HG03575 (cell line): ENCODE measurements at regions not wholly inside any gene's neighbourhood (a gene's known extent, or its start where the extent isn't known, plus 50 kb on each side); places are given as distances from the start of the nearest gene placed in this dataset.

Source experiments
- ATAC-seq: cut with Tn5 transposase; IDR thresholded peaks from one replicate; pipeline ENCODE4 v1.9.1; 2021; ENCODE audit not compliant: unreplicated experiment, insufficient number of reproducible peaks, low FRiP score; ENCODE audit errors: extremely low read depth

DNA sequence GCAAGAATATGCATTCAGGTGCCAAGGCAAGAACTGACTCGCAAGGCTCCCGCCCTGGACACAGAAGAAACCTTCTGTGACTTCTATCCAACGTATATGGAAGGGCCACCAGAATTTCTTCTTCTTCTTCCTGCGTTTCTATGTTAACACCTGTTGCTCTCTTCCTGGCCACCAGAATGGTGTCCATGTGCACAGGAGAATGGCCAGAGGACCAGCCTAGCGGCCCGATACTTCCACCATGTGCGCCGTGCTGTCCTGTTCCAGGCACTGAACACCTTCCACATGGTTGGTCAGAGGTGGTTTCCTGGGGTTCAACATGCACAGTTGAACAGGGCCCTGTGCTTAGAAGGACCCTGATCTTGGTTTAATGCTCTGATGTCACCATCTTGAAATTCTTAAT is 455.8 kb downstream of the BCL11B start:
- ATAC-seq, result no peak

- ATAC-seq, result no peak
These were observed 455.3 kb downstream of the BCL11B start for GRCh38 chr14:98816720-98817119.

GRCh38 chr14:98819132-98819866 is 452.7 kb downstream of the BCL11B start:
- ATAC-seq, result no peak

- ATAC-seq, result no peak
These were observed 452.2 kb downstream of the BCL11B start for GRCh38 chr14:98819867-98820206.

DNA sequence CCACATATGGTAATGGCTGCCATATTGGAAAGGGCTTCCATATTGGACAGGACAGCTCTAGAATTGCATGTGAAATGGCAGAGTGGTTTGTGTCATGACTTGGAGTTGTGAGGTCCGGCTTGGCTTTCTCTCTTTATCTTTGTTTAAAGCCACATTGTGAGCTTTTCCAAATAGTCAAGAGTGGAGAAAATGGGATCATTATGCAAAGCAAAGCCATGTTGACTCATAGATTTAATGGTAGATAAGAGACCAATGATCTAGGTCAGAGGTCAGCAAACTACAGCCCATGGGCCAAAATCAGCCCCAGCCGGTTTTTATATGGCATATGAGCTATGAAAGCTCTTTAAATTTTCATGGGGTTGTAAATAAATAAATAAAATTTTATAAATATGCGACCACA is 449.1 kb downstream of the BCL11B start:
- ATAC-seq, result no peak

- ATAC-seq, result no peak
These were observed 445.4 kb downstream of the BCL11B start for GRCh38 chr14:98826618-98827017.

DNA sequence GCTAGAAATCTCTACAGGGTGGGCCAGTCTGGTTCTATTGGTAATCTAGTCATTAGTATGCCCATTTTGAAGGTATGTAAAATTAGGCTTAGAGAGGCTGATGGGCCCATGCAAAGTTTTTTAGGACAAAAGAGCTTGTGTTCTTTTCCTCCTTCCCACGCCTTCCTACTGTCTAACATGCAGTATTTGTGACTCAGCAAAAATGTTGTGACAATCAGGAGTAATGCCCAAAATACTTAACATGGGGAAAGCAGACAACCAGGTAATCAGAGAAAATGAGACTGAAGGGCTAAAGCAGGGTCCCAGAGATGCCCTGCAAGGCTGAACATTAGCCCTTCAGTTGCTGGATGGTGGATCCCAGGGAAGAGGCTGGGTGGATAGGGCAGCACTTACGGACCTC is 437.9 kb downstream of the BCL11B start:
- no peak for ATAC-seq

DNA sequence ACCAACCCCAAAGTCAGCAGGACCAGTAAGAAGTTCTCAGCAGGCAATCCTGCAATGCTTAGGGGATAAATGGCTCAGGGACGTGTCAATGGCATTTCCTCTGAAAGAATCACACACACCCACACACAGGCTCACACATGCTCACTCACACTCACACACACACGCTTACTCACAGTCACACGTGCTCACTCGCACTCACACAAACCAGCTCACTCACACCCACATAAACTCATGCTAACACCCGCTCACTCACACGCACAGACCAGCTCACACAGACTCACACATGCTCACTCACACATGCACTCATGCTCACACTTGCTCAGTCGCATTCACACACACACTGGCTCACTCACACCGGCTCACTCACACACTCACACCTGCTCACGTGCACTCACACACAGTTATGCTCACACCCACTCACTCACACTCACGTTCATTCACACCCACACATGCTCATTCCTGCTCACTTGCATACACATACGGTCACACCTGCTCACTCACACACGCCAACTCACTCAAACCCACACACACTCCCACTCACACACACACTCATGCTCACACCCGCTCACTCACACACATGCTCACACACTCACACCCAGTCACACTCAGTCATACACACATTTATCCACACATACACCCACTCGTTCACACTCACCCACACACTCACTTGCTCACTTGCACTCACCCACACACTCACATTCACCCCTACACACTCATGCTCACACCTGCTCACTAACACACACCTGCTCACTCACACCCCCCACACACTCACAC is 436.8 kb downstream of the BCL11B start:
- no peak for ATAC-seq

DNA sequence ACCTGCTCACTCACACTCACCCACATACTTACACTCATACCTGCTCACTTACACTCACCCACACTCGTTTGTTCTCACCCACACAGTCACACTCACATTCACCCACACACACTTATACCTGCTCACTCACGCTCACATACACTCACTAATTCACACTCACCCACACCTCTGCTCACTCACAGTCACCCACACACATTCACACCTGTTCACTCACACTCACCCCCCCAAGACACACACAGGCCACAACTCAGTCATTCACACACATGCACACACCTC is 436.2 kb downstream of the BCL11B start:
- no peak for ATAC-seq

GRCh38 chr14:98840091-98840490 is 431.9 kb downstream of the BCL11B start:
- no peak for ATAC-seq

GRCh38 chr14:98840511-98840910 is 431.5 kb downstream of the BCL11B start:
- no peak for ATAC-seq

- ATAC-seq, result no peak
These were observed 427.5 kb downstream of the BCL11B start for GRCh38 chr14:98844456-98844855.

- no peak for ATAC-seq
These were observed 424.2 kb downstream of the BCL11B start for GRCh38 chr14:98847521-98848468.

- no peak for ATAC-seq
These were observed 418.8 kb downstream of the BCL11B start for GRCh38 chr14:98853063-98853729.

DNA sequence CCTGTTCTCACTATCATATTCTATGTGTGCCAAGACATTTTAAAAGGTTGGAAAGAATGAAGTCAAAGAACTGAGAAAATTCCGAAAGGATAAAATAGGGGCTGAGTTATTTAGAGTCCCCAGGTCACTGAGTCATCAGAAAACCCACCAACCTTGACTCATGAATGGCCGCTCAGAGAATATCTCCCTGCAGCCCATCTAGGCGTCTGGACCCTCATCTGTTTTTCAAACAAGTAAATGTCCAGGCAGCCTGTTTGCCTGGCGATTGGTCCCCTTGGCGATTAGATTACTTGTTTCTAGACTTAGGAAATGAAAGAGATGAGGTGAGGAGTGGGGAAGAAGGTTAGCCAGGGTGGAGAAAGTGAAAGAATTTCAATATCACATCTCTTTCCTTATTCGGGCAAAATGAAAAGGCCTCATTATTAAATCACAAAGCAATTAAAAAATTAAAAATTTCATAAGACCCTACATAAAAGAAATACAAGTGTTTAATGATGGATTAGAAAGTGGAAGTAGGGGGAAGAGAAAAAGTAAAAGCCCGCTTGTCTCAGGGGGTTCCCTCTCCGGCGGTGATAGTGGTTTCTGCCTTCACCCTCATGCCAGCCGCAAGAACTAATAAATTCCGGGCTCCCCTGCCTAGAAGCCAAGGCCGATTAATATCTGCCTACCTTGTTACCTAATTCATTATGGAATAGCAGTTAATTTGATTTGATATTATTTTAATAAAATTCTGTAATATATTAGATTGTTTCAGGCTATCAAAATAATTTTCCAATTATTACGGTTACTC is 415.9 kb downstream of the BCL11B start:
- ATAC-seq, result no peak

GRCh38 chr14:98858158-98858557 is 413.8 kb downstream of the BCL11B start:
- ATAC-seq, result no peak

DNA sequence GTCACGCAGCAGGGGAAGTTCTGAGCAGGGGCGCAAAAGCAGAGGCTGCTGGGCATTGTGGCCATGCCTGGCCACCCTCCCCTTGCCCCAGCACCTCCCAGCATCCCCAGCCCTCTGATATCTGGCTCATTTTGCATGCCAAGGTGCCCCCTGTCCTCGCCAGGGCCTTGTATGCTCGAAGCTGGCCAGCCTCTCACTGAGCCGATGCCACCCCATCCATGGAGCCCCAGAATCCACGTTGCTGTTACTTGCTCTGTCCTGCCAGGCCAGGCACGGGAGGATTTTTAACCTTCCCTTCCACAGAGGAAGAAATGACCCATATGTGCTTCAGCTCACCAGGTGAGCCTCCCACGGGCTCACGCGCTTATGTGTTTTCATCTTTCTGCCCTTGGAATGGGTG is 413.4 kb downstream of the BCL11B start:
- no peak for ATAC-seq

- no peak for ATAC-seq
These were observed 412.7 kb downstream of the BCL11B start for GRCh38 chr14:98859301-98859700.

GRCh38 chr14:98864211-98864610 is 407.8 kb downstream of the BCL11B start:
- ATAC-seq, result no peak
